Activated CD4-positive, alpha-beta T cell treated with anti-CD3 and anti-CD28 coated beads, Interleukin-10, Interleukin-2, amounts not matched to agents 100 ng/mL and 50 ng/mL, durations not matched to agents 16 hours and 8 hours (primary cell): ENCODE measurements at regions not wholly inside any gene's neighbourhood (a gene's known extent, or its start where the extent isn't known, plus 50 kb on each side); places are given as distances from the start of the nearest gene placed in this dataset.

Experiments
- DNase-seq: peaks from one replicate; pipeline ENCODE4 v3.0.0-alpha.2; 2020

DNA sequence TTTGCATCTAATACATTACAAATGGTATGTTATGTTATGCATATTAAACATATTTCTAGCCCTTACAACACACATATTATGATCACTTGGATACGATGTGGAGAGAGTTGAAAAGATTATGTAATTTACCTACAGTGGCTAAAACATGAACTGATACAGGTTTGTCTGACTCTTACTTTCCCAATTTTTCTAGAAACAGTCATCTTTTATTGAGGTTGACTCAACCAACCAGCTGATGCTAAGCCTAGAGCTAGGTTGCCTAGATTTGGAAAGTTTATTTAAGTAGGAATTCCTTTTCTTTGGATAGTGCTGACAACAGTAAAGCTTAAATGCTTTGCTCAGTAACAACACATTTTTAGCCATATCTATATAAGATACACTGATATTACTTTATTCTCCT lies 1215.1 kb downstream of the ADGRL3 start:
- no peak for DNase-seq

- DNase-seq: no peak
These were observed 1214.4 kb downstream of the ADGRL3 start for GRCh38 chr4:62414563-62414962.

- no peak for DNase-seq
These were observed 1210.4 kb downstream of the ADGRL3 start for GRCh38 chr4:62410371-62411003.

GRCh38 chr4:62408454-62408853 lies 1208.3 kb downstream of the ADGRL3 start:
- no peak for DNase-seq

DNA sequence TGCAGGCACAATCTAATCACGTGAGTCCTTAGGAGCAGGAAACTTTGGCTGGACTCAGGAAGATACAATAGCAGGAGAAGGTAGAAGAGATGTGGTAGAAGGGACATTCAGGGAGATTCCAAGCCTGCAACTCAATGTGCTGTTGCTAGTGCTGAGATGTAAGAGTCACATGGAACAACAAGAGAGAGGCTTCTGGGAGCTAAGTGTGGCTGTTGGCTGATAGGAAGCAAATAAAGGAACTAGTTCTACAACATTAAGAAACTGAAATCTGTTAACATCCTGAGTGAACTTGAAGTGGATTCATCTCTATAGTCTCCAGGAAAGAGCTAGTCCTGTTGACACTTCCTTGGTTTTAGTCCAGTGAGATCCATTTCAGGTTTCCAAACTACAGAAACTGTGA lies 1207.4 kb downstream of the ADGRL3 start:
- no peak for DNase-seq

DNA sequence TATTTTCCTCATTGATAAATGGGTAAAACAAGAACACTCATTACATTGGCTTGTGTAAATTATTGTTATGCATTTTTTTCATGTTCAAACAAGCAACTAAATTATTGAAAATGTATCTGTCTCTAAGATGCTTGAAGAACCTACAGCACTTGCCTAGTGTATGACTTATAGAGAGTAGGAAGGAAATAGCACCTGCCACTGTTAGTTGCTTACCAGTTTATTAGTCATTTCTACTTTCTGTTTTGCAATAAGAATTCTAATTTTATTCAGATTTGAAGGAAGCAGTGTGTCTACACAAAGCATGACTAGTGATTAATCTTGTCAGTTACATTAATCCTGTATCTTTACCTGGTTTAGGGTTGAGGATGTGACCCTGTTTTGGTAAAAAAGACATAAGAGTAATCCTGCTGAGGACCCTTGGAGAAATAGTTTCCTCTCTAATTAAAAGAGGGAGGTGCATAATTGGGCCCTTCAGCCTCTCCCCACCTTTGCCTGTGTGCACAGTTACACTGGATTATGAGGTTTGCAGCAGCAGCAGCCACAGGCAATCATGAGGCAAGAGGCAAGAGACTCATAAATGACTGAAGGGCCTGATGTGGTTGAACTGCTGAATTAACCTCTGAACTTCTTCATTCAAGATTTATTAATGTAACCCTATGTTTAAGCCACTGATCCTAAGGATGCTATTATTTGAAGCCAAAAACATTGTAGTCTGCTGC lies 1202.1 kb downstream of the ADGRL3 start:
- DNase-seq: no peak

GRCh38 chr4:62399242-62399641 lies 1199.1 kb downstream of the ADGRL3 start:
- DNase-seq: no peak

DNA sequence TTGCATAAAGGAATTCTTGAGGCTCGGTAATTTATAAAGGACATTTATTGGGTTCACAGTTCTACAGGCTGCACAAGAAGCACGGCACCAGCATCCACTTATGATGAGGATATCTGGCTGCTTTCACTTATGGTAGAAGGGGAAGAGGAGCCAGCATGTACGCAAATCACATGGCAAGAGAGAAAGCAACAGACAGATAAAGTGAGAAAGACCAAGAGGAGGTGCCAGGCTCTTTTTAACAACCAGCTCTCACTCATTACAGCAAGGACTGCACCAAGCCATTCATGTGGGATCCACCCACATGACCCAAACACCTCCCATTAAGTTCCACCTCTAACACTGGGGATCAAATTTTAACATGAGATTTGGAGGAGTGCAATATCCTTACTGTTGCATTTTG lies 1198.2 kb downstream of the ADGRL3 start:
- DNase-seq: no peak

GRCh38 chr4:62394766-62395165 lies 1194.6 kb downstream of the ADGRL3 start:
- no peak for DNase-seq

GRCh38 chr4:62387808-62388207 lies 1187.7 kb downstream of the ADGRL3 start:
- DNase-seq: no peak

GRCh38 chr4:62377700-62378099 lies 1177.6 kb downstream of the ADGRL3 start:
- no peak for DNase-seq

- DNase-seq: no peak
These were observed 1177.1 kb downstream of the ADGRL3 start for GRCh38 chr4:62377245-62377644.

DNA sequence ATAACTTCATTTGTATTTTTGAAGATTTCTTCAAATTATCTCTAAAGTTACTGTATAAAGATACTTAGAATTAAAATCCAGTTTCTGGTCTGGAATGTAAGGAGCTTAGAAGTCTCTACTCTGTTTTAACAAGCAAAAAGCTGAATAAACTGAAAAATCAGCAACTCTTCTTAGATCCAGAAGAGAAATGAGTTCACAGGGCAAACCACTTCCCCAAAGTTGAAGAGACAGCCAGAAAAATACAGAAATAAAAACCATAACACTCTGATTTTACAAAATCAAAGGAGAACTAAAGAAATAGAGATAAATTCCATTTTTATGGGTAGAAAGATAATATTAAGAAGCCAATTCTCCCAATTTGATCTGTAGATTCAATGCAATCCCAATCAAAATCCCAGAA lies 1166.8 kb downstream of the ADGRL3 start:
- DNase-seq: no peak

GRCh38 chr4:62360156-62360545 lies 1160.0 kb downstream of the ADGRL3 start:
- no peak for DNase-seq

DNA sequence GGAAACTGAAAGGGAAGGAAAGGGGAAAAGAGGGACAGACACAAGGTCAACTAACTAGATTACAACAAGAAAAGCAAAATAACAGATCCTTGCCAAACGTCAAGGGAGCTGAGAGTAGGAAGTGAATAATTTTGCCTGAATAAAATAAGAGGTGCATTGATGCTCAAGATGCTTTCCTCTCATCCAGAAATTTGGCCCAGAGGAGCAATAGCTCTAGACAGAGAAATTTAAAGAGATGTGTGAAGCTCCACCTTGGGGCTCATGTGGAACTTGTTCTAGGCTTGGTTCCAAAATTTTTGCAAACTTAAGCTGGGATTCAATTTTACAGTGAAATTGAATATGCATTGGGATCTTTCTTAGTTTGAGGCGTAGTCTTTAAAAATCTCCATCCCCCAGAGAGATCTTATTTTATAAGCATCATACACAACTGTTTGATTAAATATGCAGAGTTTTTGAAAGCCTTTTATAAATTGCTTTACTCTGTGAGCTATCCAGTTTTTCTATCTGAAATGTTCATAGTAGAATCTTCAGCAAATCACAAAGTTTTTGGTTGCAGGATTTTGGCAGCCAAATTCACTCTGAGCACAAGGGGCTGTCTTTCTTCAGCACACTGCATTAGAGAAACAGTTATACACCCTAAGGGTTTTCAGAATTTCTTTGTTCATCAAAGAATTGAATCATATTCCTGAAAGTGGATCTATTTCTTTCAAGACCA lies 1159.5 kb downstream of the ADGRL3 start:
- DNase-seq: no peak

GRCh38 chr4:62344915-62345314 lies 1144.8 kb downstream of the ADGRL3 start:
- no peak for DNase-seq

GRCh38 chr4:62344474-62344873 lies 1144.3 kb downstream of the ADGRL3 start:
- DNase-seq: no peak

- no peak for DNase-seq
These were observed 1142.2 kb downstream of the ADGRL3 start for GRCh38 chr4:62342346-62342745.

DNA sequence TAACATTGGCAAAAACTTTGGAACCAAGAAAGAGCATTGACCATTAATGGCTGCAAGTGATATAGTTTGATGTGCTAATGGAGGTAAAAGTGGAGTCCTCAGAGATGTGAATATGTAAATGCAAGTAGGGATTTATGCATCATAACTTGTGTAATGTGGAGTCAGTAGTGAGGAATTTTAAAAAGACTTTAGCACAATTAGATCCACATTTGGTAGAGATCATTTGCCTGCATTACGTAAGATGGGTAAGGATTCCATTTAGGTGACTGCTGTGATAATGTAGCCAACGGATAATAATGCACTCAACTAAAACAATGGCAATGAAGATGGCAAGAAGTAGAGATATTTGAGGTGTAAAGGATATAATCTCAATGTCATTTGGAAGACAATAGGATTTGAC lies 1128.4 kb downstream of the ADGRL3 start:
- no peak for DNase-seq

- no peak for DNase-seq
These were observed 1127.6 kb downstream of the ADGRL3 start for GRCh38 chr4:62327612-62328297.

DNA sequence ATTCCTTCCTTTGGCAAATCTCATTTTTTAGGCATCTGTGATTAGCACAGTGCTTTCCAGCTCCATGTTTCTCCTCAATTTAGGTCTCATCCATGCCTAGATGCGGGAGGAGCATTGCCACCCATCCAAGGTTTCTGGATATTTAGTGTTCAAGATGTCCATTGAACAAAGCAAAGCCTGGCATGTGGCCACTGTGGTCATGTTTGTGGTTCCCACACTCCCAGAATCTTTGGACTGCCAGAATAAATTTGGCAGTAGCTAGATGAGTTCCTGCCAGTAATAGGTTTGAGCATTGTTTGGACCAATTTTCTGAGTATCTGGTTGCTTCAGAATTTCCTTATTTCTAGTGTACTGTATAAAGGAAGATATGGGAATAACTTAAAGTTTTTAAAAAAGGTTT lies 1124.1 kb downstream of the ADGRL3 start:
- DNase-seq: no peak

DNA sequence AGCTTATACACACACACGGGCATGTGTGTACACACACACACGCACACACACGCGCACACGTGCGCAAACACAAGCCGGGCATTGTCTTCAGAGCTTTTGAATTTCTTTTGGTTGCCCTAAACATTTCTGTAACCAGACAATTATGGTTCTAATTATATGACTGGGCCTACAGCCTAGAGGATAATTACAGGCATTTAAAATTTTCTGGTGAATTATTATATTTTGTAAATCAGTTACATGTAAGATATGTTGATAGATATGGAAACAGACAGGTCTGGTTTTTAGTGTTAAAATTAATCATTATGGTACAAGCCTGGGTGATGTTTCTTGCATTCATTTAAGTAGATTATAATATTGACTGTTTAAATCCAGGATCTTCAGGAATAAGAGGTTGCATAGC lies 1120.5 kb downstream of the ADGRL3 start:
- DNase-seq: no peak

DNA sequence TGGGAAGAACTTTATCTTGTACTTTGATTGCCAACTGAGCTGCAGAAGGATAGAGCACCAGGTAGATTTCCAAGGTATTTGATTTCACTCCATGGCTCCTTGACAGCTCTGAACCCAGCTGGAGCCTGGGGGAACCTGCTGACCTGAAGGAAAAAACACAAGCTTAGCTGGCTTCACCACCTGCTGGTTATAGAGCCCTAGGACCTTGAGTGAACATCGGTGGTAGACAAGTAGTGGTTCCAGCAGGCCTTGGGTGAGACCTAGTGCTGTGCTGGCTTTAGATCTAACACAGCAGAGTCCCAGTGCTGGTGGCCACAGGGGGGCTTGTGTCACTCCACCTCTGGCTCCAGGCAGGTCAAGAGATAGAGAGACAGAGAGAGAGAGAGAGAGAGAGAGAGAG lies 1102.6 kb downstream of the ADGRL3 start:
- DNase-seq: no peak

- no peak for DNase-seq
These were observed 1101.4 kb downstream of the ADGRL3 start for GRCh38 chr4:62301500-62301899.
